ENCODE measurements at regions not wholly inside any gene's neighbourhood (a gene's known extent, or its start where the extent isn't known, plus 50 kb on each side); places are given as distances from the start of the nearest gene placed in this dataset.

DNA sequence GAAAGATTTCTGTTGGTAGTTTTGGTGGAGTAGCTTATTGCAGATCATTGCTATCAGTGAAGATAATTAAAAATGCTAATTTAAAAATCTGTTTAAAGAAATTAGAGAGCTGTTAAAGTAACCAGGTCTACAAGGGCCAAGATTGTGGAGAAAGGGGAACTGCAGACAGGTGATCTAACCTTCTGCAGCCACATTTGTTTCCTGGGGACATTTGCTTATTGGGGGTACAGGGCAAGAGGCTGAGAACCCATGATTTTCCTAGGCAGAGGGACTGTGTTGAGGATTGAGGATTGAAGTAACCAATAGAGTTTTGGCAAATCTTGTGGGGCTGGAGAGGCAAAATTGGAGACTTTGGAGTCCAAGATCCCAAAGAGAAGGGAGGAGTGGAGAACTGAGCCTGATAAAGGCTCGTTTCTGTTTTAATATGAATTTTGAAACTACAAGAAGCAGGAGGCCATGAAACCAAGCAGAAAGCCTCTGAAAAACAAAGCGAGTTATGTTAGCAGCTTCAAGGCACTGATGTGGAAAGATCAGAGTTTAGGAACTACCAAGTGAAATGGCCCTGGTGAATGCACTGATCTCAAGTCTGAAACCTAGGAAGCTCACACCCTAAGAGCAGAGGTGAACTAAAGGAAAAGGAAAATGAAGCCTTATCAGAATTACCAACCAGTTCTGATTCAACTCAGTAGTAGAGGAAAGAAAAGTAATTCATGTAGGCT is 219.8 kb upstream of the C9orf72 start:
- TF ChIP-seq CTCF (conservative IDR thresholded peaks at IDR 0.05; ENCODE audit: low read length) (no peak), EZH2phosphoT487 (IDR thresholded peaks at IDR 0.05; ENCODE audit: borderline replicate concordance) (no peak)

Measured in Loucy (cell line).